Loucy (cell line): ENCODE measurements at regions not wholly inside any gene's neighbourhood (a gene's known extent, or its start where the extent isn't known, plus 50 kb on each side); places are given as distances from the start of the nearest gene placed in this dataset.

Source experiments
- H2AFZ ChIP-seq: fragments of 200-600 bp; sonication (generic); 2 replicates; pipeline ENCODE4 v1.6.0; 2016; ENCODE audit warnings: antibody characterized with exemption, mild to moderate bottlenecking, low read length, moderate library complexity
- H3F3A ChIP-seq: fragments of 200-600 bp; 2 replicates; pipeline ENCODE4 v1.6.0; 2016; ENCODE audit warnings: antibody characterized with exemption, low read depth, mild to moderate bottlenecking
- H3K27me3 ChIP-seq: fragments of 200-600 bp; sonication (generic); 2 replicates; pipeline ENCODE4 v1.6.1; 2014; ENCODE audit warnings: low read length, mild to moderate bottlenecking; ENCODE audit not compliant: insufficient read depth, poor library complexity, severe bottlenecking
- H3K36me3 ChIP-seq: fragments of 200-600 bp; sonication (generic); 2 replicates; pipeline ENCODE4 v1.6.1; 2016; ENCODE audit warnings: low read length; ENCODE audit not compliant: insufficient read depth
- H3K4me1 ChIP-seq: fragments of 200-600 bp; sonication (generic); 2 replicates; pipeline ENCODE4 v1.5.1; 2014; ENCODE audit warnings: low read length, mild to moderate bottlenecking; ENCODE audit not compliant: insufficient read depth, poor library complexity, severe bottlenecking
- H3K4me2 ChIP-seq: fragments of 200-600 bp; sonication (generic); 2 replicates; pipeline ENCODE4 v1.6.0; 2014; ENCODE audit warnings: antibody characterized with exemption, low read length, low read depth, mild to moderate bottlenecking; ENCODE audit not compliant: poor library complexity, severe bottlenecking
- H3K4me3 ChIP-seq: fragments of 200-600 bp; sonication (generic); 2 replicates; pipeline ENCODE4 v1.5.1; 2014; ENCODE audit warnings: low read length, mild to moderate bottlenecking, mixed read lengths; ENCODE audit not compliant: poor library complexity, severe bottlenecking
- H3K79me2 ChIP-seq: fragments of 200-600 bp; sonication (generic); 2 replicates; pipeline ENCODE4 v1.6.1; 2014; ENCODE audit warnings: low read length; ENCODE audit not compliant: insufficient read depth
- H3K9ac ChIP-seq: fragments of 200-600 bp; sonication (generic); 2 replicates; pipeline ENCODE4 v1.6.0; 2014; ENCODE audit warnings: mild to moderate bottlenecking, low read depth, low read length, moderate library complexity; ENCODE audit not compliant: poor library complexity, severe bottlenecking
- H3K9me2 ChIP-seq: fragments of 200-600 bp; sonication (generic); replicated peaks from 2 replicates; pipeline ENCODE4 v1.6.1; 2016; ENCODE audit warnings: low read depth, low read length, mixed read lengths
- H3K9me3 ChIP-seq: fragments of 200-600 bp; sonication (generic); 2 replicates; pipeline ENCODE4 v1.6.1; 2014; ENCODE audit warnings: mild to moderate bottlenecking, antibody characterized with exemption, low read length, low read depth; ENCODE audit not compliant: insufficient read depth
- H4K20me1 ChIP-seq: fragments of 200-600 bp; sonication (generic); 2 replicates; pipeline ENCODE4 v1.6.0; 2014; ENCODE audit warnings: antibody characterized with exemption, low read length, mild to moderate bottlenecking; ENCODE audit not compliant: insufficient read depth, poor library complexity, severe bottlenecking
- CTCF ChIP-seq: fragments of 200-600 bp; sonication (generic); conservative IDR thresholded peaks from 2 replicates; pipeline ENCODE4 v1.5.1; 2014; ENCODE audit warnings: mild to moderate bottlenecking, antibody characterized with exemption, low read length
- EZH2phosphoT487 ChIP-seq: fragments of 200-600 bp; IDR thresholded peaks from 2 replicates; pipeline ENCODE4 v1.6.1; 2018; ENCODE audit warnings: antibody characterized with exemption, mild to moderate bottlenecking, moderate library complexity, borderline replicate concordance

DNA sequence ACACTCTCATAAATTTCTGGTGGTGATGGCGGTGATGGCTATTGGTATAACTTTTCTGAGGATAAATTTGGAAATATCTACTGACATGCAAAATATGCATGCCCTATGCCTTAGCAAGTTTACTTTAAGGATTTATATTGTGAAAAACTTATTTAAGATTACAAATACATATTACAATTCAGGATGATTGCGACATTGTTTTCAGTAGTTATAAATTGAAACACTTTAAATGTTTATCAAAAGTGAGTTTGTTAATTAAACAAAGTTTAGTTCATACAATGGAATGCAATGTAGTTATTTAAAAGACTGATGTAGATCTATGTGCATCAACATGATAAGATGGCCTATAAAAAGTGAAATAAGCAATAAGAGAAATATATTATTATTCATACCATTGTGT lies 331.3 kb upstream of the NR5A2 start:
- no peaks in the 10 kb centered on the region for H3F3A ChIP-seq
- no peak overlapping the region for H2AFZ ChIP-seq
- H3K27me3 ChIP-seq = no peaks in the 10 kb centered on the region
- no peak overlapping the region for H3K4me2 ChIP-seq
- H3K36me3 ChIP-seq = no peaks in the 10 kb centered on the region
- TF ChIP-seq CTCF (no peak), EZH2phosphoT487 (no peak)
- H3K9me3 ChIP-seq = no peaks in the 10 kb centered on the region
- no peak overlapping the region for H3K9ac ChIP-seq
- H3K4me1 ChIP-seq = peaks cover 14% of the 10 kb centered on the region
- H3K79me2 ChIP-seq = no peaks in the 10 kb centered on the region
- no peaks in the 10 kb centered on the region for H3K9me2 ChIP-seq
- no peak overlapping the region for H3K4me3 ChIP-seq
- H4K20me1 ChIP-seq = no peaks in the 10 kb centered on the region

- Histone ChIP-seq H2AFZ (no peak overlapping the region), H3K27me3 (no peaks in the 10 kb centered on the region), H3K9me3 (no peaks in the 10 kb centered on the region), H3K79me2 (no peaks in the 10 kb centered on the region), H4K20me1 (no peaks in the 10 kb centered on the region), H3K4me2 (no peak overlapping the region), H3K36me3 (no peaks in the 10 kb centered on the region), H3K4me1 (no peaks in the 10 kb centered on the region), H3K4me3 (no peak overlapping the region), H3F3A (no peaks in the 10 kb centered on the region), H3K9ac (no peak overlapping the region), H3K9me2 (no peaks in the 10 kb centered on the region)
- TF ChIP-seq CTCF = no peak
- TF ChIP-seq EZH2phosphoT487 = no peak
Measured at GRCh38 chr1:199698222-199698621, 329.3 kb upstream of the NR5A2 start.

DNA sequence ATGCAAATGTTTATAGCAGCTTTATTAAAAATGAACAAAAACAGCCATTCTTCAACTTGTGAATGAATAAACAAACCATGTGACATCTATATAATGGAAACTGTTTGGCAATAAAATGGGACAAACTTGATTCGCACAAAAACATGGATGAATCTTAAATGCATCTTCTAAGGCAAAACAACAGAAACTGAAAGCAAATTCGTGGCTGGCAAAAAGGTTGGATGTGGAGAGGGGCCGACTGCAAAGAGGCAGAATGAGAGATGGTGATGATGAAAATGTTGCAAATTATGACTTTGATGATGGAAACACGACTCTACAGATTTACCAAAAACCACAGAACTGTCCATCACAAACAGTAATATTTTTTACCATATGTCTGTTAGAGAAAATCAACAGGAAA lies 327.0 kb upstream of the NR5A2 start:
- no peak overlapping the region for H3K9ac ChIP-seq
- H3K4me3 ChIP-seq = no peak overlapping the region
- H3K36me3 ChIP-seq = no peaks in the 10 kb centered on the region
- H3K79me2 ChIP-seq = no peaks in the 10 kb centered on the region
- no peaks in the 10 kb centered on the region for H3K9me2 ChIP-seq
- no peaks in the 10 kb centered on the region for H3K4me1 ChIP-seq
- no peaks in the 10 kb centered on the region for H3F3A ChIP-seq
- no peaks in the 10 kb centered on the region for H3K9me3 ChIP-seq
- no peaks in the 10 kb centered on the region for H3K27me3 ChIP-seq
- 0 out of 2 replicates have a peak overlapping the region, but pooled peaks have one; percentile 1 for H2AFZ ChIP-seq
- H3K4me2 ChIP-seq = no peak overlapping the region
- TF ChIP-seq CTCF (no peak), EZH2phosphoT487 (no peak)
- H4K20me1 ChIP-seq = no peaks in the 10 kb centered on the region
